Loucy (cell line): ENCODE measurements at regions not wholly inside any gene's neighbourhood (a gene's known extent, or its start where the extent isn't known, plus 50 kb on each side); places are given as distances from the start of the nearest gene placed in this dataset.
A peak's percentile ranks its signal among the peaks of the same experiment; 100 is the strongest.

Source experiments
- H2AFZ ChIP-seq: fragments of 200-600 bp; sonication (generic); 2 replicates; pipeline ENCODE4 v1.6.0; 2016; ENCODE audit warnings: antibody characterized with exemption, mild to moderate bottlenecking, low read length, moderate library complexity
- H3F3A ChIP-seq: fragments of 200-600 bp; 2 replicates; pipeline ENCODE4 v1.6.0; 2016; ENCODE audit warnings: antibody characterized with exemption, low read depth, mild to moderate bottlenecking
- H3K27me3 ChIP-seq: fragments of 200-600 bp; sonication (generic); 2 replicates; pipeline ENCODE4 v1.6.1; 2014; ENCODE audit warnings: low read length, mild to moderate bottlenecking; ENCODE audit not compliant: insufficient read depth, poor library complexity, severe bottlenecking
- H3K36me3 ChIP-seq: fragments of 200-600 bp; sonication (generic); 2 replicates; pipeline ENCODE4 v1.6.1; 2016; ENCODE audit warnings: low read length; ENCODE audit not compliant: insufficient read depth
- H3K4me1 ChIP-seq: fragments of 200-600 bp; sonication (generic); 2 replicates; pipeline ENCODE4 v1.5.1; 2014; ENCODE audit warnings: low read length, mild to moderate bottlenecking; ENCODE audit not compliant: insufficient read depth, poor library complexity, severe bottlenecking
- H3K4me2 ChIP-seq: fragments of 200-600 bp; sonication (generic); 2 replicates; pipeline ENCODE4 v1.6.0; 2014; ENCODE audit warnings: antibody characterized with exemption, low read length, low read depth, mild to moderate bottlenecking; ENCODE audit not compliant: poor library complexity, severe bottlenecking
- H3K4me3 ChIP-seq: fragments of 200-600 bp; sonication (generic); 2 replicates; pipeline ENCODE4 v1.5.1; 2014; ENCODE audit warnings: low read length, mild to moderate bottlenecking, mixed read lengths; ENCODE audit not compliant: poor library complexity, severe bottlenecking
- H3K79me2 ChIP-seq: fragments of 200-600 bp; sonication (generic); 2 replicates; pipeline ENCODE4 v1.6.1; 2014; ENCODE audit warnings: low read length; ENCODE audit not compliant: insufficient read depth
- H3K9ac ChIP-seq: fragments of 200-600 bp; sonication (generic); 2 replicates; pipeline ENCODE4 v1.6.0; 2014; ENCODE audit warnings: mild to moderate bottlenecking, low read depth, low read length, moderate library complexity; ENCODE audit not compliant: poor library complexity, severe bottlenecking
- H3K9me2 ChIP-seq: fragments of 200-600 bp; sonication (generic); replicated peaks from 2 replicates; pipeline ENCODE4 v1.6.1; 2016; ENCODE audit warnings: low read depth, low read length, mixed read lengths
- H3K9me3 ChIP-seq: fragments of 200-600 bp; sonication (generic); 2 replicates; pipeline ENCODE4 v1.6.1; 2014; ENCODE audit warnings: mild to moderate bottlenecking, antibody characterized with exemption, low read length, low read depth; ENCODE audit not compliant: insufficient read depth
- H4K20me1 ChIP-seq: fragments of 200-600 bp; sonication (generic); 2 replicates; pipeline ENCODE4 v1.6.0; 2014; ENCODE audit warnings: antibody characterized with exemption, low read length, mild to moderate bottlenecking; ENCODE audit not compliant: insufficient read depth, poor library complexity, severe bottlenecking
- CTCF ChIP-seq: fragments of 200-600 bp; sonication (generic); conservative IDR thresholded peaks from 2 replicates; pipeline ENCODE4 v1.5.1; 2014; ENCODE audit warnings: mild to moderate bottlenecking, antibody characterized with exemption, low read length
- EZH2phosphoT487 ChIP-seq: fragments of 200-600 bp; IDR thresholded peaks from 2 replicates; pipeline ENCODE4 v1.6.1; 2018; ENCODE audit warnings: antibody characterized with exemption, mild to moderate bottlenecking, moderate library complexity, borderline replicate concordance

- Histone ChIP-seq H3K9me3 (no peaks in the 10 kb centered on the region), H3K36me3 (no peaks in the 10 kb centered on the region), H3K9ac (no peak overlapping the region), H3K4me3 (no peak overlapping the region), H4K20me1 (peaks cover 4% of the 10 kb centered on the region), H3K27me3 (no peaks in the 10 kb centered on the region), H3K79me2 (no peaks in the 10 kb centered on the region), H3K9me2 (no peaks in the 10 kb centered on the region), H3K4me2 (no peak overlapping the region), H2AFZ (no peak overlapping the region), H3K4me1 (peaks cover 14% of the 10 kb centered on the region), H3F3A (no peaks in the 10 kb centered on the region)
- no peak for TF ChIP-seq EZH2phosphoT487
- TF ChIP-seq CTCF = no peak
Observed at GRCh38 chrX:65266482-65266881, 268.1 kb downstream of the LAS1L start.

- Histone ChIP-seq H3K9me2 (no peaks in the 10 kb centered on the region), H3F3A (peaks cover 6% of the 10 kb centered on the region; the same call in 1 of the 2 replicates), H3K4me3 (no peak overlapping the region), H3K4me1 (peaks cover 28% of the 10 kb centered on the region), H4K20me1 (no peaks in the 10 kb centered on the region), H3K9me3 (no peaks in the 10 kb centered on the region), H3K36me3 (no peaks in the 10 kb centered on the region), H3K9ac (no peak overlapping the region), H2AFZ (no peak overlapping the region), H3K79me2 (no peaks in the 10 kb centered on the region), H3K4me2 (peak overlapping the region; percentile 5), H3K27me3 (no peaks in the 10 kb centered on the region)
- no peak for TF ChIP-seq EZH2phosphoT487
- no peak for TF ChIP-seq CTCF
Observed at GRCh38 chrX:65253817-65254216, 277.6 kb upstream of the ZC4H2 start.

GRCh38 chrX:65241059-65241721 lies 264.9 kb upstream of the ZC4H2 start:
- H3K4me2 ChIP-seq = no peak overlapping the region
- no peak for TF ChIP-seq EZH2phosphoT487
- TF ChIP-seq CTCF = no peak
- H4K20me1 ChIP-seq = no peaks in the 10 kb centered on the region
- peaks cover 3% of the 10 kb centered on the region; the same call in 1 of the 2 replicates for H3K9me3 ChIP-seq
- H3K9ac ChIP-seq = no peak overlapping the region
- H3K36me3 ChIP-seq = no peaks in the 10 kb centered on the region
- H3K9me2 ChIP-seq = no peaks in the 10 kb centered on the region
- no peaks in the 10 kb centered on the region for H3K4me1 ChIP-seq
- no peak overlapping the region for H2AFZ ChIP-seq
- H3K27me3 ChIP-seq = no peaks in the 10 kb centered on the region
- no peak overlapping the region for H3K4me3 ChIP-seq
- no peaks in the 10 kb centered on the region for H3K79me2 ChIP-seq
- no peaks in the 10 kb centered on the region for H3F3A ChIP-seq
